GM18873 (cell line): ENCODE measurements at regions not wholly inside any gene's neighbourhood (a gene's known extent, or its start where the extent isn't known, plus 50 kb on each side); places are given as distances from the start of the nearest gene placed in this dataset.

ENCODE experiments used
- ATAC-seq: cut with Tn5 transposase; IDR thresholded peaks from one replicate; pipeline ENCODE4 v1.9.1; 2021; ENCODE audit warnings: mild to moderate bottlenecking, moderate library complexity, moderate number of reproducible peaks; ENCODE audit not compliant: unreplicated experiment, low FRiP score

- peak; percentile 81 for ATAC-seq
These were observed 814.8 kb downstream of the MAFB start for GRCh38 chr20:39874049-39874893.

- no peak for ATAC-seq
These were observed 815.8 kb downstream of the MAFB start for GRCh38 chr20:39873286-39873685.

- no peak for ATAC-seq
These were observed 818.0 kb downstream of the MAFB start for GRCh38 chr20:39871013-39871412.

GRCh38 chr20:39865446-39865845 is 823.6 kb downstream of the MAFB start:
- ATAC-seq, result no peak

- no peak for ATAC-seq
These were observed 826.6 kb downstream of the MAFB start for GRCh38 chr20:39862470-39862891.

- ATAC-seq, result no peak
These were observed 827.7 kb downstream of the MAFB start for GRCh38 chr20:39861381-39861780.

- ATAC-seq, result no peak
These were observed 831.2 kb downstream of the MAFB start for GRCh38 chr20:39857835-39858234.

- ATAC-seq, result no peak
These were observed 831.8 kb downstream of the MAFB start for GRCh38 chr20:39857187-39857586.

GRCh38 chr20:39855799-39856198 is 833.2 kb downstream of the MAFB start:
- no peak for ATAC-seq

GRCh38 chr20:39855056-39855455 is 834.0 kb downstream of the MAFB start:
- no peak for ATAC-seq

GRCh38 chr20:39853636-39854035 is 835.4 kb downstream of the MAFB start:
- ATAC-seq, result no peak

GRCh38 chr20:39853050-39853449 is 836.0 kb downstream of the MAFB start:
- ATAC-seq, result no peak

GRCh38 chr20:39851459-39851858 is 837.6 kb downstream of the MAFB start:
- no peak for ATAC-seq

- ATAC-seq, result no peak
These were observed 838.2 kb downstream of the MAFB start for GRCh38 chr20:39850821-39851330.

GRCh38 chr20:39850246-39850645 is 838.8 kb downstream of the MAFB start:
- ATAC-seq, result no peak

- no peak for ATAC-seq
These were observed 839.4 kb downstream of the MAFB start for GRCh38 chr20:39849664-39850063.

- no peak for ATAC-seq
These were observed 839.9 kb downstream of the MAFB start for GRCh38 chr20:39849171-39849570.

GRCh38 chr20:39839399-39840119 is 849.5 kb downstream of the MAFB start:
- no peak for ATAC-seq

GRCh38 chr20:39837561-39837960 is 851.5 kb downstream of the MAFB start:
- no peak for ATAC-seq

- ATAC-seq, result no peak
These were observed 853.8 kb downstream of the MAFB start for GRCh38 chr20:39835130-39835842.

GRCh38 chr20:39830903-39831302 is 858.1 kb downstream of the MAFB start:
- no peak for ATAC-seq
